GM23338 (cell line): ENCODE measurements at regions not wholly inside any gene's neighbourhood (a gene's known extent, or its start where the extent isn't known, plus 50 kb on each side); places are given as distances from the start of the nearest gene placed in this dataset.

ENCODE experiments used
- ATAC-seq: fragments of 200-7000 bp; cut with Tn5 transposase; 3 replicates; pipeline ENCODE4 v1.9.1; 2020
- DNase-seq: peaks from one replicate; pipeline ENCODE4 v3.0.0-alpha.2; 2015; ENCODE audit warnings: low spot score
- H2AFZ ChIP-seq: fragments of 200-600 bp; sonication (generic); 2 replicates; pipeline ENCODE4 v1.8.0; 2016; ENCODE audit warnings: antibody characterized with exemption, mild to moderate bottlenecking, moderate library complexity
- H3F3A ChIP-seq: fragments of 200-600 bp; sonication (generic); replicated peaks from 2 replicates; pipeline ENCODE4 v1.8.0; 2017; ENCODE audit warnings: antibody characterized with exemption, mixed run types, low read depth
- H3K27ac ChIP-seq: fragments of 200-600 bp; sonication (generic); 2 replicates; pipeline ENCODE4 v1.6.1; 2016; ENCODE audit warnings: low read depth
- H3K27me3 ChIP-seq: fragments of 200-600 bp; sonication (generic); 2 replicates; pipeline ENCODE4 v1.8.0; 2016; ENCODE audit warnings: mild to moderate bottlenecking, mixed run types, moderate library complexity; ENCODE audit not compliant: insufficient read depth
- H3K36me3 ChIP-seq: fragments of 200-600 bp; sonication (generic); 2 replicates; pipeline ENCODE4 v1.8.0; 2016; ENCODE audit warnings: mild to moderate bottlenecking; ENCODE audit not compliant: insufficient read depth
- H3K4me1 ChIP-seq: fragments of 200-600 bp; sonication (generic); 2 replicates; pipeline ENCODE4 v1.8.0; 2016; ENCODE audit warnings: mild to moderate bottlenecking, moderate library complexity; ENCODE audit not compliant: insufficient read depth
- H3K4me2 ChIP-seq: fragments of 200-600 bp; sonication (generic); 2 replicates; pipeline ENCODE4 v1.7.1; 2017; ENCODE audit warnings: mixed run types
- H3K4me3 ChIP-seq: fragments of 200-600 bp; sonication (generic); 2 replicates; pipeline ENCODE4 v1.6.1; 2016; ENCODE audit warnings: mixed run types
- H3K79me2 ChIP-seq: fragments of 200-600 bp; sonication (generic); replicated peaks from 2 replicates; pipeline ENCODE4 v1.8.0; 2017; ENCODE audit warnings: mild to moderate bottlenecking; ENCODE audit not compliant: insufficient read depth
- H3K9me2 ChIP-seq: fragments of 200-600 bp; sonication (generic); 2 replicates; pipeline ENCODE4 v1.8.0; 2017; ENCODE audit not compliant: insufficient read depth
- H4K20me1 ChIP-seq: fragments of 200-600 bp; sonication (generic); replicated peaks from 2 replicates; pipeline ENCODE4 v1.8.0; 2017; ENCODE audit warnings: mild to moderate bottlenecking; ENCODE audit not compliant: insufficient read depth
- H3K27ac Mint-ChIP-seq: 2 replicates; pipeline ENCODE4 v1.8.0; 2020; ENCODE audit warnings: inconsistent platforms, mild to moderate bottlenecking, moderate library complexity, mixed read lengths
- H3K27me3 Mint-ChIP-seq: 3 replicates; pipeline ENCODE4 v1.8.0; 2022; ENCODE audit warnings: low read depth, mild to moderate bottlenecking, moderate library complexity, mixed read lengths, inconsistent platforms; ENCODE audit not compliant: insufficient read depth, poor library complexity
- H3K36me3 Mint-ChIP-seq: 3 replicates; pipeline ENCODE4 v1.8.0; 2021; ENCODE audit warnings: low read depth, mild to moderate bottlenecking, inconsistent platforms, moderate library complexity, mixed read lengths
- H3K4me1 Mint-ChIP-seq: 3 replicates; pipeline ENCODE4 v1.8.0; 2020; ENCODE audit warnings: mild to moderate bottlenecking, inconsistent platforms, mixed read lengths
- H3K4me3 Mint-ChIP-seq: 3 replicates; pipeline ENCODE4 v1.8.0; 2021; ENCODE audit warnings: moderate library complexity, mild to moderate bottlenecking, inconsistent platforms, mixed read lengths
- H3K9me3 Mint-ChIP-seq: 3 replicates; pipeline ENCODE4 v1.8.0; 2020; ENCODE audit warnings: moderate library complexity, mild to moderate bottlenecking, inconsistent platforms, mixed read lengths
- CREB1 ChIP-seq: fragments of 250-450 bp; sonication (Bioruptor Pico); IDR thresholded peaks from 2 replicates; pipeline ENCODE4 v1.5.0; 2020; ENCODE audit warnings: low read depth, mild to moderate bottlenecking, moderate library complexity
- CTCF ChIP-seq, 2 experiments: fragments of 200-600 bp in 1 of 2; sonication (generic) in 1 of 2; conservative IDR thresholded peaks; 2 replicates each; pipeline versions ENCODE4 v1.5.1 to v1.6.1; 2016 to 2017; ENCODE audit warnings: antibody characterized with exemption in 2 of 2, low read depth in 2 of 2, mild to moderate bottlenecking in 2 of 2, moderate library complexity in 1 of 2
- ETS1 ChIP-seq: IDR thresholded peaks from 2 replicates; pipeline ENCODE4 v1.6.1; 2016; ENCODE audit warnings: antibody characterized with exemption
- EZH2 ChIP-seq: fragments of 200-600 bp; sonication (generic); IDR thresholded peaks from one replicate; pipeline ENCODE4 v1.8.0; 2017; ENCODE audit warnings: antibody characterized with exemption, mild to moderate bottlenecking, low read depth; ENCODE audit not compliant: unreplicated experiment
- EZH2phosphoT487 ChIP-seq: fragments of 200-600 bp; sonication (generic); IDR thresholded peaks from one replicate; pipeline ENCODE4 v1.8.1; 2018; ENCODE audit warnings: antibody characterized with exemption; ENCODE audit not compliant: unreplicated experiment
- JUNB ChIP-seq: IDR thresholded peaks from one replicate; pipeline ENCODE4 v1.6.1; 2016; ENCODE audit warnings: antibody characterized with exemption; ENCODE audit not compliant: unreplicated experiment
- NANOG ChIP-seq: IDR thresholded peaks from 2 replicates; pipeline ENCODE4 v1.6.1; 2016; ENCODE audit warnings: antibody characterized with exemption, borderline replicate concordance
- POLR2AphosphoS5 ChIP-seq: IDR thresholded peaks from 2 replicates; pipeline ENCODE4 v1.6.1; 2016; ENCODE audit warnings: antibody characterized with exemption, low read depth
- REST ChIP-seq: IDR thresholded peaks from one replicate; pipeline ENCODE4 v1.6.1; 2018; ENCODE audit warnings: antibody characterized with exemption; ENCODE audit not compliant: unreplicated experiment
- STAT1 ChIP-seq: IDR thresholded peaks from one replicate; pipeline ENCODE4 v1.6.1; 2016; ENCODE audit warnings: antibody characterized with exemption; ENCODE audit not compliant: unreplicated experiment
- ZNF114 ChIP-seq: fragments of 250-450 bp; sonication (Bioruptor Pico); IDR thresholded peaks from 2 replicates; pipeline ENCODE4 v1.5.0; 2020; ENCODE audit warnings: mild to moderate bottlenecking, moderate library complexity
- ZNF331 ChIP-seq: fragments of 250-450 bp; sonication (Bioruptor Pico); IDR thresholded peaks from 2 replicates; pipeline ENCODE4 v1.5.0; 2020; ENCODE audit warnings: low read depth, mild to moderate bottlenecking, moderate library complexity
- ZNF462 ChIP-seq: fragments of 250-450 bp; sonication (Bioruptor Pico); IDR thresholded peaks from 2 replicates; pipeline ENCODE4 v1.5.0; 2020; ENCODE audit warnings: mild to moderate bottlenecking, moderate library complexity

GRCh38 chr4:74667438-74667837 is 126.9 kb downstream of the BTC start:
- H3K9me3 Mint-ChIP-seq = no peaks in the 10 kb centered on the region
- DNase-seq = no peak
- Histone ChIP-seq H3K79me2 (no peaks in the 10 kb centered on the region), H3K27me3 (no peaks in the 10 kb centered on the region), H4K20me1 (no peaks in the 10 kb centered on the region), H3K4me1 (peaks cover 44% of the 10 kb centered on the region), H3F3A (no peaks in the 10 kb centered on the region), H3K4me3 (no peak overlapping the region), H3K4me2 (no peak overlapping the region), H3K36me3 (no peaks in the 10 kb centered on the region), H3K27ac (no peak overlapping the region), H2AFZ (no peak overlapping the region), H3K9me2 (no peaks in the 10 kb centered on the region)
- TF ChIP-seq ZNF331 (CRISPR knock-in tag) (no peak), POLR2AphosphoS5 (no peak), REST (no peak), EZH2 (no peak), CREB1 (CRISPR knock-in tag) (no peak), STAT1 (no peak), ETS1 (no peak), NANOG (no peak), JUNB (no peak), CTCF (conservative IDR thresholded peaks at IDR 0.05; ENCODE audit: low read depth in 2 of 2) (no peak), EZH2phosphoT487 (no peak), ZNF114 (CRISPR knock-in tag) (no peak), ZNF462 (CRISPR knock-in tag) (no peak)
- no peaks in the 10 kb centered on the region for H3K27me3 Mint-ChIP-seq
- no peak for ATAC-seq
- H3K27ac Mint-ChIP-seq = no peak overlapping the region
- H3K36me3 Mint-ChIP-seq = no peaks in the 10 kb centered on the region; the same call in 2 of the 3 replicates
- H3K4me3 Mint-ChIP-seq = no peak overlapping the region
- peaks cover 48% of the 10 kb centered on the region for H3K4me1 Mint-ChIP-seq
